ENCODE measurements at regions not wholly inside any gene's neighbourhood (a gene's known extent, or its start where the extent isn't known, plus 50 kb on each side); places are given as distances from the start of the nearest gene placed in this dataset.

GRCh38 chr16:35735403-35736251, 2276.2 kb downstream of the TP53TG3F start:
- no peak for DNase-seq (ENCODE audit: low spot score)
- Mint-ChIP-seq H3K4me1 (no peaks in the 10 kb centered on the region), H3K36me3 (peaks cover 71% of the 10 kb centered on the region), H3K9me3 (peaks cover 74% of the 10 kb centered on the region), H3K4me3 (no peak overlapping the region), H3K27me3 (ENCODE audit: low read depth) (peaks cover 20% of the 10 kb centered on the region), H3K27ac (no peak overlapping the region)
- ChIA-PET CTCF (no interaction called here), POLR2A (no interaction called here)
- TF ChIP-seq GABPB1 (CRISPR knock-in tag; IDR thresholded peaks at IDR 0.05) = no peak
- TF ChIP-seq ATF6 (CRISPR knock-in tag; IDR thresholded peaks at IDR 0.05) = no peak
- TF ChIP-seq MLX (CRISPR knock-in tag; IDR thresholded peaks at IDR 0.05) = no peak
- TF ChIP-seq GRHL2 (CRISPR knock-in tag; IDR thresholded peaks at IDR 0.05; ENCODE audit: insufficient replicate concordance, severe bottlenecking) = no peak
- no peak for TF ChIP-seq SP1 (CRISPR knock-in tag; conservative IDR thresholded peaks at IDR 0.05)
- no peak for TF ChIP-seq SMAD4 (CRISPR knock-in tag; IDR thresholded peaks at IDR 0.05)
- TF ChIP-seq ZNF512 (CRISPR knock-in tag; IDR thresholded peaks at IDR 0.05; ENCODE audit: borderline replicate concordance) = no peak
- no peak for TF ChIP-seq NR2C2 (CRISPR knock-in tag; IDR thresholded peaks at IDR 0.05)
- no peak for TF ChIP-seq NR1H2 (CRISPR knock-in tag; IDR thresholded peaks at IDR 0.05)
- ATAC-seq = no peak

GRCh38 chr16:35736546-35736945, 2277.1 kb downstream of the TP53TG3F start:
- POLR2A ChIA-PET = no interaction called here
- peaks cover 71% of the 10 kb centered on the region for H3K36me3 Mint-ChIP-seq
- no peak for TF ChIP-seq E2F4 (CRISPR knock-in tag; IDR thresholded peaks at IDR 0.05; ENCODE audit: borderline replicate concordance, low read depth)
- TF ChIP-seq CREM (CRISPR knock-in tag; IDR thresholded peaks at IDR 0.05) = no peak
- no peak for TF ChIP-seq ZNF263 (CRISPR knock-in tag; IDR thresholded peaks at IDR 0.05; ENCODE audit: low read depth)
- TF ChIP-seq ZNF532 (CRISPR knock-in tag; IDR thresholded peaks at IDR 0.05; ENCODE audit: borderline replicate concordance) = no peak
- TF ChIP-seq USF1 (CRISPR knock-in tag; IDR thresholded peaks at IDR 0.05) = no peak
- no peak for TF ChIP-seq ZNF232 (CRISPR knock-in tag; IDR thresholded peaks at IDR 0.05)
- no peak for TF ChIP-seq ZNF671 (CRISPR knock-in tag; IDR thresholded peaks at IDR 0.05)
- no peak for TF ChIP-seq MYBL2 (CRISPR knock-in tag; IDR thresholded peaks at IDR 0.05)
- TF ChIP-seq ARID4B (CRISPR knock-in tag; IDR thresholded peaks at IDR 0.05; ENCODE audit: borderline replicate concordance) = no peak
- TF ChIP-seq HMGA2 (CRISPR knock-in tag; IDR thresholded peaks at IDR 0.05) = no peak

More at GRCh38 chr16:35736546-35736945, 2277.1 kb downstream of the TP53TG3F start:
- DNase-seq (ENCODE audit: low spot score) (no peak), ATAC-seq (no peak)
- peaks cover 74% of the 10 kb centered on the region for H3K9me3 Mint-ChIP-seq
- H3K4me1 Mint-ChIP-seq = no peaks in the 10 kb centered on the region
- no peak overlapping the region for H3K27ac Mint-ChIP-seq
- CTCF ChIA-PET = no interaction called here
- H3K27me3 Mint-ChIP-seq (ENCODE audit: low read depth) = peaks cover 18% of the 10 kb centered on the region
- H3K4me3 Mint-ChIP-seq = no peak overlapping the region

Measured in WTC11 (cell line).